ENCODE measurements at regions not wholly inside any gene's neighbourhood (a gene's known extent, or its start where the extent isn't known, plus 50 kb on each side); places are given as distances from the start of the nearest gene placed in this dataset.

DNA sequence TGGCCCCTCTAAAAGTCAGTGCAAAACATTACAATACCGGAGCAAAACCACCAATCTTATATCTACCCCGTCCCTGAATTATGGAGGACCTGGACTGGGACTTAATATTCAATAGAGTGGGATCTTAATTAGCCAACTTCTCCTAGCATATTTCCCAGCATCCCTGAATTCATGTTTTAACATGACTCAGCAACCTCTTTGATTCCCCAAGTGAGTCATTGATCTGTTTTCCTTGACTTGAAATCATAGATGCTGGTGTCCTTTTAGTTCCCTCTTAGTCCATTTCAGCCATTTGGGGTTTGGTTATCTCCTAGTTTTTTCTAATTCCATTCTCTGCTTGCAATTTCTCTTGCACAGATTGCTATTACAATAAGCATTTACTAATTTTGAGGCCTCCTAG is 677.7 kb upstream of the CELF4 start:
- ChIA-PET POLR2A (no interaction called here), CTCF (no interaction called here)
- no peaks in the 10 kb centered on the region for H3K4me1 Mint-ChIP-seq
- Histone ChIP-seq H3K9me3 (ENCODE audit: low read length) (no peaks in the 10 kb centered on the region), H3K27ac (ENCODE audit: low read depth, low read length) (no peak overlapping the region), H3K36me3 (ENCODE audit: insufficient read depth, low read length) (no peaks in the 10 kb centered on the region), H3K27me3 (ENCODE audit: insufficient read depth, low read length, poor library complexity, severe bottlenecking) (no peaks in the 10 kb centered on the region), H3K4me1 (ENCODE audit: insufficient read depth, low read length) (no peaks in the 10 kb centered on the region), H3K4me3 (ENCODE audit: low read length) (no peak overlapping the region)
- H3K27me3 Mint-ChIP-seq, result no peaks in the 10 kb centered on the region
- no peak overlapping the region for H3K27ac Mint-ChIP-seq
- no peak for DNase-seq
- H3K4me3 Mint-ChIP-seq, result no peak overlapping the region
- peaks cover 6 to 29% (median 9%) of the 10 kb centered on the region in 5 donors for H3K9me3 Mint-ChIP-seq
- no peaks in the 10 kb centered on the region for H3K36me3 Mint-ChIP-seq

DNA sequence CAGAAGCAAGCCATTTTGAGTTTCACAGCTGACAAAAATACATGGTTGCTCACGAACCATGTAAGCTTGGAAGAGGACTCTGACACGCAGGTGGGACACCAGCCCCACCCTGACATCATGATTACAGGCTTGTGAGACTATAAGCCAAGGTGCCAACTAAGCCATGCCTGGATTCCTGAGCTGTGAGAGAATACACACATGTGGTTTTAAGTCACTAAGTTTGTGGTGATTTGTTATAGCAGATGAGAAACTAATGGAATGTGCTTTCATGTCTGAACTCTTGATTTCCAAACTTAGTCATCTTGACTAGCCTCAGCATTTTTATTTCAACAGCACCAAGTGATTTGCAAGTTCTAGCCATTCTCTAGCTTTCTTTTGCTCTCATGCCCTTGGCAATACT is 676.1 kb upstream of the CELF4 start:
- POLR2A ChIA-PET, result no interaction called here
- Histone ChIP-seq H3K27me3 (ENCODE audit: insufficient read depth, low read length, poor library complexity, severe bottlenecking) (no peaks in the 10 kb centered on the region), H3K4me1 (ENCODE audit: insufficient read depth, low read length) (no peaks in the 10 kb centered on the region), H3K4me3 (ENCODE audit: low read length) (no peak overlapping the region), H3K9me3 (ENCODE audit: low read length) (no peaks in the 10 kb centered on the region), H3K36me3 (ENCODE audit: insufficient read depth, low read length) (no peaks in the 10 kb centered on the region), H3K27ac (ENCODE audit: low read depth, low read length) (no peak overlapping the region)
- no peak overlapping the region for H3K27ac Mint-ChIP-seq
- no peaks in the 10 kb centered on the region for H3K36me3 Mint-ChIP-seq
- CTCF ChIA-PET, result no interaction called here
- peaks cover 6 to 25% (median 9%) of the 10 kb centered on the region in 5 donors for H3K9me3 Mint-ChIP-seq
- H3K4me3 Mint-ChIP-seq, result no peak overlapping the region
- H3K4me1 Mint-ChIP-seq, result no peaks in the 10 kb centered on the region
- H3K27me3 Mint-ChIP-seq, result no peaks in the 10 kb centered on the region
- no peak for DNase-seq

DNA sequence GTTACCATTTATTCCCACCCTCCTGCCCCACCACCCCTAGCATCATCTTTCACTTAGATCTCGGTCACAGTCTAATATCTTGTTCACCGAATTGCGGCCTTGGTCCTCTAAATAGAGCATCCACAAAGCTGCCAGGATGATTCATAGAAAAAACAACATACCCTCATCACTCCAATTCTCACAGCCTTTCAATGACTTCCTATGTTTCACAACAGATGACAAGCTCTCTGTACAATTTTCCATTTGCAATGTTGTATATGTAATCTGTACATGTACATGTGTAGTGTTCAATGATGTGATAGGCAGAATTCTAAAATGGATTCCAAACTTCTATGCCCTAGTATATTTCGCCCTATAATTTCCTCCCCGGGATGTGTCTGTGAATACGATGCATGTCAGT is 675.6 kb upstream of the CELF4 start:
- H3K4me3 ChIP-seq (ENCODE audit: low read length), result no peak overlapping the region
- no peak overlapping the region for H3K4me3 Mint-ChIP-seq
- peaks cover 6 to 23% (median 9%) of the 10 kb centered on the region in 5 donors for H3K9me3 Mint-ChIP-seq
- H3K27ac ChIP-seq (ENCODE audit: low read depth, low read length), result no peak overlapping the region
- H3K36me3 ChIP-seq (ENCODE audit: insufficient read depth, low read length), result no peaks in the 10 kb centered on the region
- no peak overlapping the region for H3K27ac Mint-ChIP-seq
- H3K27me3 ChIP-seq (ENCODE audit: insufficient read depth, low read length, poor library complexity, severe bottlenecking), result no peaks in the 10 kb centered on the region
- H3K4me1 ChIP-seq (ENCODE audit: insufficient read depth, low read length), result no peaks in the 10 kb centered on the region
- H3K4me1 Mint-ChIP-seq, result no peaks in the 10 kb centered on the region
- H3K36me3 Mint-ChIP-seq, result no peaks in the 10 kb centered on the region
- POLR2A ChIA-PET, result no interaction called here
- no peaks in the 10 kb centered on the region for H3K27me3 Mint-ChIP-seq
- DNase-seq, result no peak
- CTCF ChIA-PET, result no interaction called here
- no peaks in the 10 kb centered on the region for H3K9me3 ChIP-seq (ENCODE audit: low read length)

DNA sequence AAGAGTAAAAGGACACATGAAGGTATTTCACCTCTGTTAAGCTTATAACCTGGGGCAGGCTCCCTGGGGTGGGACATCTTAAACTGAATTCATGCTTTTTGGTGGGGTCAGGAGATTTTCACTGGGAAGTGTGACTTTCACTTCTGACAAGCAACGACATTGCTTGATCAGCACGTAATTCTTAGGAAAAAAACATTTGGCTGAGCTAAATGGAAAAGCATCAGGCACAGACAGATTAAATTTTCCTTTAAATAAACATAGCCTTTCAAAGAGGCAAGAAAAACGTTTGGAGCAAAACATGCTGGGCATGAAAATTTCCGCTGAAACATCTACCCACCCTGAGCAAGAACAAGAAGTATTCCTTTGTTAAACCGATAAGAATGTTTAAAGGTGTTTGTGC is 674.0 kb upstream of the CELF4 start:
- Mint-ChIP-seq H3K27me3 (no peaks in the 10 kb centered on the region), H3K36me3 (no peaks in the 10 kb centered on the region), H3K9me3 (peaks cover 8 to 23% (median 8%) of the 10 kb centered on the region in 5 donors), H3K27ac (no peak overlapping the region), H3K4me1 (no peaks in the 10 kb centered on the region), H3K4me3 (no peak overlapping the region)
- Histone ChIP-seq H3K9me3 (ENCODE audit: low read length) (no peaks in the 10 kb centered on the region), H3K4me3 (ENCODE audit: low read length) (no peak overlapping the region), H3K27ac (ENCODE audit: low read depth, low read length) (no peak overlapping the region), H3K4me1 (ENCODE audit: insufficient read depth, low read length) (no peaks in the 10 kb centered on the region), H3K27me3 (ENCODE audit: insufficient read depth, low read length, poor library complexity, severe bottlenecking) (no peaks in the 10 kb centered on the region), H3K36me3 (ENCODE audit: insufficient read depth, low read length) (no peaks in the 10 kb centered on the region)
- ChIA-PET CTCF (no interaction called here), POLR2A (no interaction called here)
- DNase-seq, result no peak

DNA sequence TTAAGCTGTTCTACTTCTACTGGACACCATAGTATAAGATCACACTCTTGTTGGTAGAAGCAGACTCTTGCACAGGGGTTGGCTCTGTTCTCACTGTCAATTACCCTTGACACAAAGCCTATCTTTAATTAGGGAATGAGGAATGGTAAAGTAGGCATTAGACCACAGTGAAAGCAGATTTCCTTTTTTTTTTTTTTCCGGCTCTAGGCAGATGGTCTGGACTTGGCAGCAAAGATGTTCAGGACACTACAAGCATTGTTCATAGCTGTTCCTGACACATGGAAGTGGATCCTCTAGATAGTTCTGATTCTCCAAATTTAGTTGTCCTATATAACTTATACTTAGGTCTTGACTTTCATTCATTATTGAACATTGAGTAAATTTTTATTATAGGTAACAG is 672.2 kb upstream of the CELF4 start:
- Histone ChIP-seq H3K36me3 (ENCODE audit: insufficient read depth, low read length) (no peaks in the 10 kb centered on the region), H3K27ac (ENCODE audit: low read depth, low read length) (no peak overlapping the region), H3K27me3 (ENCODE audit: insufficient read depth, low read length, poor library complexity, severe bottlenecking) (no peaks in the 10 kb centered on the region), H3K4me1 (ENCODE audit: insufficient read depth, low read length) (no peaks in the 10 kb centered on the region), H3K4me3 (ENCODE audit: low read length) (no peak overlapping the region), H3K9me3 (ENCODE audit: low read length) (no peaks in the 10 kb centered on the region)
- POLR2A ChIA-PET, result no interaction called here
- H3K36me3 Mint-ChIP-seq, result no peaks in the 10 kb centered on the region
- H3K27me3 Mint-ChIP-seq, result no peaks in the 10 kb centered on the region
- H3K9me3 Mint-ChIP-seq, result peaks cover 8 to 23% (median 10%) of the 10 kb centered on the region in 5 donors
- CTCF ChIA-PET, result no interaction called here
- no peak overlapping the region for H3K27ac Mint-ChIP-seq
- H3K4me3 Mint-ChIP-seq, result no peak overlapping the region
- H3K4me1 Mint-ChIP-seq, result no peaks in the 10 kb centered on the region
- DNase-seq, result no peak

DNA sequence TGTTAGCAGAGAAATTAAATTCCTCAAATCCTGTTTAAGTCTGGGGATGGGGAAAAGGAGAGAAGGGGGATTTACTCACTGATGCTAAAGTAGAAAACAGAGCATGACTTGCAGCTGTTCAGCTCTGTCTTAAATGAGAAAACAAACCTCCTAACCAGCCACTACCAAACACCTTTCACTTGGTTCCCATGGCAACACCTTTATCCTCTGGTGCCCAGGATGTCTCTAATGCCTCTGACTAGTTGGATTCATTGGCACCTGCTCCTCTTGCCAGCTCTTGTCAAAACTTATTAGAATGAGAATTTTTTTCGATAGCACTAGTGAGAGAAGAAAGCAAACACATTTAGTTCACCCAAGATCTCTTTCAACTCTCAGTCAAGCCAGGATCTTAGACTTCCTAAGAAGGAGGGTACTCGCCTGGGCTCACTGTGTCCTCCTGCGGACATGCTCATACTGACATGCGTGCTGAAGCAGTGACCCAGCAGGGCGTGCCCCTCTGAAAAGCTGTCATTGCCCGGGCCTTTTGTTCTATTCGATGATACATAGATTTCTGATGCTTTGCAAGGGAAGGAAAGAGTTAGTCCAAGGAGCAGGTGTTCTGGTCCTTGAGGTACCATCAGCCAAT is 656.0 kb upstream of the CELF4 start:
- H3K4me3 Mint-ChIP-seq, result no peak overlapping the region
- H3K4me1 Mint-ChIP-seq, result no peaks in the 10 kb centered on the region
- no peak for DNase-seq
- H3K36me3 Mint-ChIP-seq, result no peaks in the 10 kb centered on the region
- H3K27ac Mint-ChIP-seq, result no peak overlapping the region
- peaks cover 2 to 16% (median 14%) of the 10 kb centered on the region in 5 donors for H3K9me3 Mint-ChIP-seq
- H3K4me3 ChIP-seq (ENCODE audit: low read length), result no peak overlapping the region
- CTCF ChIA-PET, result no interaction called here
- H3K36me3 ChIP-seq (ENCODE audit: insufficient read depth, low read length), result no peaks in the 10 kb centered on the region
- no peaks in the 10 kb centered on the region for H3K4me1 ChIP-seq (ENCODE audit: insufficient read depth, low read length)
- no peaks in the 10 kb centered on the region for H3K27me3 Mint-ChIP-seq
- no peak overlapping the region for H3K27ac ChIP-seq (ENCODE audit: low read depth, low read length)
- no peaks in the 10 kb centered on the region for H3K27me3 ChIP-seq (ENCODE audit: insufficient read depth, low read length, poor library complexity, severe bottlenecking)
- POLR2A ChIA-PET, result no interaction called here
- no peaks in the 10 kb centered on the region for H3K9me3 ChIP-seq (ENCODE audit: low read length)

DNA sequence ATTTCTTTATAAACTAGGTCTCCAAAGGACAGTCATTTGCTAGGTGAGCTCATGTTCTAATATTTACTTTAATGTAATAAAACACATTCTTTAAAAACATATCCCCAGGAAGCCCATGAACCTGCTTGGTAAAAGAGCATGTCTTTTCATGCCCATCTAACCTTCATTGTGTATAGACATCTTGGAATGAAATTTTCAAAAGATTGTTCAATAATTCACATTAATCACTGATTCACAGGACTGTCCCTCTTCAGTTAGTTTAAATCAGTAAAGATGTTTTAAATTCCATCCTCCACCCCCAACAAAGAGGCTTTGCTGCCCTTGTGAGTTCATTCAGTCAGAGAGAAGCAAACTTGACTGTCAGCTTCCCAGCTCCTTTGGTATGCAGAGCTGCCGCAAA is 633.4 kb upstream of the CELF4 start:
- H3K36me3 Mint-ChIP-seq, result no peaks in the 10 kb centered on the region
- H3K9me3 Mint-ChIP-seq, result peaks cover 11 to 22% (median 14%) of the 10 kb centered on the region in 5 donors
- no peak for DNase-seq
- no peaks in the 10 kb centered on the region for H3K4me1 Mint-ChIP-seq
- Histone ChIP-seq H3K36me3 (ENCODE audit: insufficient read depth, low read length) (no peaks in the 10 kb centered on the region), H3K27ac (ENCODE audit: low read depth, low read length) (no peak overlapping the region), H3K4me1 (ENCODE audit: insufficient read depth, low read length) (no peaks in the 10 kb centered on the region), H3K9me3 (ENCODE audit: low read length) (no peaks in the 10 kb centered on the region), H3K4me3 (ENCODE audit: low read length) (no peak overlapping the region), H3K27me3 (ENCODE audit: insufficient read depth, low read length, poor library complexity, severe bottlenecking) (no peaks in the 10 kb centered on the region)
- no peak overlapping the region for H3K4me3 Mint-ChIP-seq
- no peaks in the 10 kb centered on the region for H3K27me3 Mint-ChIP-seq
- H3K27ac Mint-ChIP-seq, result no peak overlapping the region
- ChIA-PET CTCF (no interaction called here), POLR2A (no interaction called here)

DNA sequence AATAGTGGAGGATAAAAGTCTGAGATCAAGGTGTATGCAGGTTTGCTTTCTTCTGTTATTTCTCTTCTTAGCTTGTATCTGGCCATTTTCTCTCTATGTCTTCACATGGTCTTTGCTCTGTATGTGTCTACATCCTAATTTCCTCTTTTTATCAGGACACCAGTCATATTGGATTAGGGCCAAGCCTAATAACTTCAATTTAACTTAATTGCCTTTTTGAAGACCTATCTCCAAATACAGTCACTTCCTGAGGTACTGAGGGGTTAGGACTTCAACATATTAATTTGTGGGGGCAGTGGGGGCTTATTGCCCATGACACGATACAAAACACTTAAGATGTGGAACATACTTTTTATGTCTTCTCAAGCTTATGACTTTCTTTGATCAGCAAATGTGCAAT is 632.9 kb upstream of the CELF4 start:
- H3K4me1 Mint-ChIP-seq, result no peaks in the 10 kb centered on the region
- no peak for DNase-seq
- Histone ChIP-seq H3K4me1 (ENCODE audit: insufficient read depth, low read length) (no peaks in the 10 kb centered on the region), H3K27ac (ENCODE audit: low read depth, low read length) (no peak overlapping the region), H3K36me3 (ENCODE audit: insufficient read depth, low read length) (no peaks in the 10 kb centered on the region), H3K9me3 (ENCODE audit: low read length) (no peaks in the 10 kb centered on the region), H3K4me3 (ENCODE audit: low read length) (no peak overlapping the region), H3K27me3 (ENCODE audit: insufficient read depth, low read length, poor library complexity, severe bottlenecking) (no peaks in the 10 kb centered on the region)
- peaks cover 11 to 25% (median 17%) of the 10 kb centered on the region in 5 donors for H3K9me3 Mint-ChIP-seq
- H3K36me3 Mint-ChIP-seq, result no peaks in the 10 kb centered on the region
- no peak overlapping the region for H3K4me3 Mint-ChIP-seq
- ChIA-PET CTCF (no interaction called here), POLR2A (no interaction called here)
- H3K27me3 Mint-ChIP-seq, result no peaks in the 10 kb centered on the region
- H3K27ac Mint-ChIP-seq, result no peak overlapping the region

DNA sequence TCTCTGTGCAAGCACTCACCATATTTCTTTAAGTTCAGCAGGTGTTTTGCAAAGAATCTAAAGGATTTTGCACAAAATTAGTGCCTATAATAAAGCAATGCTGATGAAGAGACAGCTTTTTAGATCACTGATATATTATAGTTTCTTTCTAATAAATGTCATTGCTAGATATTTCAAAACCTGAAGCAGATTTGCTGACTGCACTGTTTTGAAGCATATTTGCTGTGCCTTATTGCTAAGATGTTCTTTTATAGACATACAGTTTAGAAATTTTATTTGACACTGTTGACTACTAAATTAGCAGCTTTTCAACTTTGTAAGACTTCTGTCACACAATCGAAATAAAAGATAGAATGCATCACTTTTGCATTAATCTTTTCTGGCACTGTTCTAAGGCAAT is 620.9 kb upstream of the CELF4 start:
- no peak overlapping the region for H3K4me3 ChIP-seq (ENCODE audit: low read length)

More for the DNA sequence above, 620.9 kb upstream of the CELF4 start:
- Mint-ChIP-seq H3K4me1 (no peaks in the 10 kb centered on the region), H3K9me3 (peaks cover 0 to 31% (median 17%) of the 10 kb centered on the region in 5 donors), H3K27ac (no peak overlapping the region), H3K36me3 (no peaks in the 10 kb centered on the region), H3K4me3 (no peak overlapping the region), H3K27me3 (no peaks in the 10 kb centered on the region)
- H3K36me3 ChIP-seq (ENCODE audit: insufficient read depth, low read length), result no peaks in the 10 kb centered on the region
- H3K9me3 ChIP-seq (ENCODE audit: low read length), result no peaks in the 10 kb centered on the region
- H3K27me3 ChIP-seq (ENCODE audit: insufficient read depth, low read length, poor library complexity, severe bottlenecking), result no peaks in the 10 kb centered on the region
- CTCF ChIA-PET, result no interaction called here
- POLR2A ChIA-PET, result no interaction called here
- DNase-seq, result no peak
- H3K4me1 ChIP-seq (ENCODE audit: insufficient read depth, low read length), result no peaks in the 10 kb centered on the region
- H3K27ac ChIP-seq (ENCODE audit: low read depth, low read length), result no peak overlapping the region

All from CD8-positive, alpha-beta memory T cell (primary cell).